GM23338 (cell line): ENCODE measurements at regions not wholly inside any gene's neighbourhood (a gene's known extent, or its start where the extent isn't known, plus 50 kb on each side); places are given as distances from the start of the nearest gene placed in this dataset.

Source experiments
- ATAC-seq: fragments of 200-7000 bp; cut with Tn5 transposase; 3 replicates; pipeline ENCODE4 v1.9.1; 2020
- DNase-seq: peaks from one replicate; pipeline ENCODE4 v3.0.0-alpha.2; 2015; ENCODE audit warnings: low spot score
- H2AFZ ChIP-seq: fragments of 200-600 bp; sonication (generic); 2 replicates; pipeline ENCODE4 v1.8.0; 2016; ENCODE audit warnings: antibody characterized with exemption, mild to moderate bottlenecking, moderate library complexity
- H3F3A ChIP-seq: fragments of 200-600 bp; sonication (generic); replicated peaks from 2 replicates; pipeline ENCODE4 v1.8.0; 2017; ENCODE audit warnings: antibody characterized with exemption, mixed run types, low read depth
- H3K27ac ChIP-seq: fragments of 200-600 bp; sonication (generic); 2 replicates; pipeline ENCODE4 v1.6.1; 2016; ENCODE audit warnings: low read depth
- H3K27me3 ChIP-seq: fragments of 200-600 bp; sonication (generic); 2 replicates; pipeline ENCODE4 v1.8.0; 2016; ENCODE audit warnings: mild to moderate bottlenecking, mixed run types, moderate library complexity; ENCODE audit not compliant: insufficient read depth
- H3K36me3 ChIP-seq: fragments of 200-600 bp; sonication (generic); 2 replicates; pipeline ENCODE4 v1.8.0; 2016; ENCODE audit warnings: mild to moderate bottlenecking; ENCODE audit not compliant: insufficient read depth
- H3K4me1 ChIP-seq: fragments of 200-600 bp; sonication (generic); 2 replicates; pipeline ENCODE4 v1.8.0; 2016; ENCODE audit warnings: mild to moderate bottlenecking, moderate library complexity; ENCODE audit not compliant: insufficient read depth
- H3K4me2 ChIP-seq: fragments of 200-600 bp; sonication (generic); 2 replicates; pipeline ENCODE4 v1.7.1; 2017; ENCODE audit warnings: mixed run types
- H3K4me3 ChIP-seq: fragments of 200-600 bp; sonication (generic); 2 replicates; pipeline ENCODE4 v1.6.1; 2016; ENCODE audit warnings: mixed run types
- H3K79me2 ChIP-seq: fragments of 200-600 bp; sonication (generic); replicated peaks from 2 replicates; pipeline ENCODE4 v1.8.0; 2017; ENCODE audit warnings: mild to moderate bottlenecking; ENCODE audit not compliant: insufficient read depth
- H3K9me2 ChIP-seq: fragments of 200-600 bp; sonication (generic); 2 replicates; pipeline ENCODE4 v1.8.0; 2017; ENCODE audit not compliant: insufficient read depth
- H4K20me1 ChIP-seq: fragments of 200-600 bp; sonication (generic); replicated peaks from 2 replicates; pipeline ENCODE4 v1.8.0; 2017; ENCODE audit warnings: mild to moderate bottlenecking; ENCODE audit not compliant: insufficient read depth
- H3K27ac Mint-ChIP-seq: 2 replicates; pipeline ENCODE4 v1.8.0; 2020; ENCODE audit warnings: inconsistent platforms, mild to moderate bottlenecking, moderate library complexity, mixed read lengths
- H3K27me3 Mint-ChIP-seq: 3 replicates; pipeline ENCODE4 v1.8.0; 2022; ENCODE audit warnings: low read depth, mild to moderate bottlenecking, moderate library complexity, mixed read lengths, inconsistent platforms; ENCODE audit not compliant: insufficient read depth, poor library complexity
- H3K36me3 Mint-ChIP-seq: 3 replicates; pipeline ENCODE4 v1.8.0; 2021; ENCODE audit warnings: low read depth, mild to moderate bottlenecking, inconsistent platforms, moderate library complexity, mixed read lengths
- H3K4me1 Mint-ChIP-seq: 3 replicates; pipeline ENCODE4 v1.8.0; 2020; ENCODE audit warnings: mild to moderate bottlenecking, inconsistent platforms, mixed read lengths
- H3K4me3 Mint-ChIP-seq: 3 replicates; pipeline ENCODE4 v1.8.0; 2021; ENCODE audit warnings: moderate library complexity, mild to moderate bottlenecking, inconsistent platforms, mixed read lengths
- H3K9me3 Mint-ChIP-seq: 3 replicates; pipeline ENCODE4 v1.8.0; 2020; ENCODE audit warnings: moderate library complexity, mild to moderate bottlenecking, inconsistent platforms, mixed read lengths
- CREB1 ChIP-seq: fragments of 250-450 bp; sonication (Bioruptor Pico); IDR thresholded peaks from 2 replicates; pipeline ENCODE4 v1.5.0; 2020; ENCODE audit warnings: low read depth, mild to moderate bottlenecking, moderate library complexity
- CTCF ChIP-seq, 2 experiments: fragments of 200-600 bp in 1 of 2; sonication (generic) in 1 of 2; conservative IDR thresholded peaks; 2 replicates each; pipeline versions ENCODE4 v1.5.1 to v1.6.1; 2016 to 2017; ENCODE audit warnings: antibody characterized with exemption in 2 of 2, low read depth in 2 of 2, mild to moderate bottlenecking in 2 of 2, moderate library complexity in 1 of 2
- ETS1 ChIP-seq: IDR thresholded peaks from 2 replicates; pipeline ENCODE4 v1.6.1; 2016; ENCODE audit warnings: antibody characterized with exemption
- EZH2 ChIP-seq: fragments of 200-600 bp; sonication (generic); IDR thresholded peaks from one replicate; pipeline ENCODE4 v1.8.0; 2017; ENCODE audit warnings: antibody characterized with exemption, mild to moderate bottlenecking, low read depth; ENCODE audit not compliant: unreplicated experiment
- EZH2phosphoT487 ChIP-seq: fragments of 200-600 bp; sonication (generic); IDR thresholded peaks from one replicate; pipeline ENCODE4 v1.8.1; 2018; ENCODE audit warnings: antibody characterized with exemption; ENCODE audit not compliant: unreplicated experiment
- JUNB ChIP-seq: IDR thresholded peaks from one replicate; pipeline ENCODE4 v1.6.1; 2016; ENCODE audit warnings: antibody characterized with exemption; ENCODE audit not compliant: unreplicated experiment
- NANOG ChIP-seq: IDR thresholded peaks from 2 replicates; pipeline ENCODE4 v1.6.1; 2016; ENCODE audit warnings: antibody characterized with exemption, borderline replicate concordance
- POLR2AphosphoS5 ChIP-seq: IDR thresholded peaks from 2 replicates; pipeline ENCODE4 v1.6.1; 2016; ENCODE audit warnings: antibody characterized with exemption, low read depth
- REST ChIP-seq: IDR thresholded peaks from one replicate; pipeline ENCODE4 v1.6.1; 2018; ENCODE audit warnings: antibody characterized with exemption; ENCODE audit not compliant: unreplicated experiment
- STAT1 ChIP-seq: IDR thresholded peaks from one replicate; pipeline ENCODE4 v1.6.1; 2016; ENCODE audit warnings: antibody characterized with exemption; ENCODE audit not compliant: unreplicated experiment
- ZNF114 ChIP-seq: fragments of 250-450 bp; sonication (Bioruptor Pico); IDR thresholded peaks from 2 replicates; pipeline ENCODE4 v1.5.0; 2020; ENCODE audit warnings: mild to moderate bottlenecking, moderate library complexity
- ZNF331 ChIP-seq: fragments of 250-450 bp; sonication (Bioruptor Pico); IDR thresholded peaks from 2 replicates; pipeline ENCODE4 v1.5.0; 2020; ENCODE audit warnings: low read depth, mild to moderate bottlenecking, moderate library complexity

GRCh38 chrX:69366183-69366582 is 137.9 kb upstream of the NALF2 start:
- no peaks in the 10 kb centered on the region for H3K9me2 ChIP-seq
- H3K27ac ChIP-seq: no peak overlapping the region
- H2AFZ ChIP-seq: no peak overlapping the region
- no peaks in the 10 kb centered on the region for H3K79me2 ChIP-seq
- H3K4me3 ChIP-seq: no peak overlapping the region
- no peaks in the 10 kb centered on the region for H3K36me3 ChIP-seq
- DNase-seq (no peak), ATAC-seq (no peak)
- H3K4me1 ChIP-seq: no peaks in the 10 kb centered on the region
- no peaks in the 10 kb centered on the region for H3F3A ChIP-seq
- no peaks in the 10 kb centered on the region for H4K20me1 ChIP-seq
- H3K27ac Mint-ChIP-seq: no peak overlapping the region
- no peak overlapping the region for H3K4me2 ChIP-seq
- TF ChIP-seq EZH2phosphoT487 (no peak), JUNB (no peak), STAT1 (no peak)
- H3K4me3 Mint-ChIP-seq: no peak overlapping the region
- no peaks in the 10 kb centered on the region for H3K36me3 Mint-ChIP-seq
- H3K4me1 Mint-ChIP-seq: no peaks in the 10 kb centered on the region; the same call in 2 of the 3 replicates
- no peaks in the 10 kb centered on the region for H3K27me3 Mint-ChIP-seq
- no peaks in the 10 kb centered on the region for H3K27me3 ChIP-seq
- no peaks in the 10 kb centered on the region for H3K9me3 Mint-ChIP-seq

- ATAC-seq (no peak), DNase-seq (no peak)
- Mint-ChIP-seq H3K4me1 (no peaks in the 10 kb centered on the region; the same call in 2 of the 3 replicates), H3K27ac (no peak overlapping the region), H3K9me3 (no peaks in the 10 kb centered on the region), H3K36me3 (no peaks in the 10 kb centered on the region), H3K27me3 (no peaks in the 10 kb centered on the region), H3K4me3 (no peak overlapping the region)
- Histone ChIP-seq H3K4me3 (no peak overlapping the region), H4K20me1 (no peaks in the 10 kb centered on the region), H3K79me2 (no peaks in the 10 kb centered on the region), H2AFZ (no peak overlapping the region), H3K36me3 (no peaks in the 10 kb centered on the region), H3K4me1 (no peaks in the 10 kb centered on the region), H3K9me2 (no peaks in the 10 kb centered on the region), H3K4me2 (no peak overlapping the region), H3K27me3 (no peaks in the 10 kb centered on the region), H3F3A (no peaks in the 10 kb centered on the region), H3K27ac (no peak overlapping the region)
- TF ChIP-seq ETS1 (no peak), EZH2 (no peak), CTCF (conservative IDR thresholded peaks at IDR 0.05; ENCODE audit: low read depth in 2 of 2) (no peak), JUNB (no peak), REST (no peak), STAT1 (no peak), POLR2AphosphoS5 (no peak), ZNF331 (no peak), NANOG (no peak), EZH2phosphoT487 (no peak), CREB1 (no peak), ZNF114 (CRISPR knock-in tag) (no peak)
Measured at GRCh38 chrX:69365755-69366154, 138.4 kb upstream of the NALF2 start.
